HCT116 (cell line): ENCODE measurements at regions not wholly inside any gene's neighbourhood (a gene's known extent, or its start where the extent isn't known, plus 50 kb on each side); places are given as distances from the start of the nearest gene placed in this dataset.

ENCODE experiments used
- ATAC-seq: fragments of 200-7000 bp; cut with Tn5 transposase; 2 replicates; pipeline ENCODE4 v1.9.1; 2020; ENCODE audit warnings: mild to moderate bottlenecking, moderate library complexity
- BruUV-seq: library from RNA; stranded (reverse); fragments of 400-500 nt; replicated peaks from 2 replicates; lab custom pipeline; 2021; lab: Mats Ljungman, UMichigan
- CTCF ChIA-PET: fragments of 300-600 bp; sonication (Branson Sonifier 250); formaldehyde crosslinking; loops from one replicate; lab custom pipeline; 2021; ENCODE audit warnings: antibody characterized with exemption; lab: Charles Lee
- POLR2A ChIA-PET: fragments of 300-600, 350-600 bp; sonication (Branson Sonifier 250); formaldehyde crosslinking; loops from one replicate; lab custom pipeline; 2021; ENCODE audit warnings: antibody characterized with exemption; lab: Charles Lee
- RAD21 ChIA-PET, 2 experiments: fragments of 300-600 bp; sonication (Branson Sonifier 250); formaldehyde crosslinking; loops; one replicate each; lab custom pipeline; 2023; ENCODE audit warnings: low total read pairs in 2 of 2; ENCODE audit not compliant: uncharacterized antibody in 2 of 2, unreplicated experiment in 2 of 2, low non-redundant PET in 1 of 2; lab: Charles Lee
- DNase-seq: peaks from one replicate; pipeline ENCODE4 v3.0.0-alpha.2; 2010; ENCODE audit warnings: low read depth, low spot score
- H2AFZ ChIP-seq: fragments of 200-600 bp; shearing (Covaris generic), sonication (generic); 2 replicates; pipeline ENCODE4 v1.6.1; 2017; ENCODE audit warnings: low read depth, mixed run types, mixed read lengths, antibody characterized with exemption, low read length; ENCODE audit not compliant: poor library complexity, severe bottlenecking
- H3K27ac ChIP-seq: 2 replicates; pipeline ENCODE4 v1.5.1; 2012; ENCODE audit warnings: low read depth, low read length
- H3K27me3 ChIP-seq: fragments of 200-600 bp; sonication (generic); 2 replicates; pipeline ENCODE4 v1.6.1; 2016; ENCODE audit warnings: mixed run types, low read length, mixed read lengths; ENCODE audit not compliant: insufficient read depth
- H3K36me3 ChIP-seq, 2 experiments: fragments of 200-500 bp in 1 of 2; fragments of 200-600 bp in 1 of 2; sonication (Bioruptor generic) in 1 of 2; sonication (generic) in 1 of 2; 2 replicates each; pipeline versions ENCODE4 v1.5.1 to v1.6.1; 2014 to 2016; ENCODE audit warnings: low read length in 2 of 2, inconsistent platforms in 1 of 2, mixed read lengths in 1 of 2, mixed run types in 1 of 2; ENCODE audit not compliant: insufficient read depth in 2 of 2, control insufficient read depth in 1 of 2
- H3K4me1 ChIP-seq, 2 experiments: fragments of 200-600 bp in 1 of 2; sonication (generic) in 1 of 2; 2 replicates each; pipeline versions ENCODE4 v1.5.1 to v1.6.1; 2012 to 2017; ENCODE audit warnings: low read length in 2 of 2, inconsistent platforms in 1 of 2, mild to moderate bottlenecking in 1 of 2, mixed read lengths in 1 of 2, mixed run types in 1 of 2, moderate library complexity in 1 of 2; ENCODE audit not compliant: insufficient read depth in 2 of 2, control insufficient read depth in 1 of 2
- H3K4me2 ChIP-seq: fragments of 200-600 bp; sonication (generic); 2 replicates; pipeline ENCODE4 v1.6.1; 2017; ENCODE audit warnings: mixed run types, low read length, mixed read lengths
- H3K4me3 ChIP-seq, 2 experiments: fragments of 200-600 bp in 1 of 2; sonication (generic) in 1 of 2; replicated peaks in 1 of 2; 2 replicates each; pipeline ENCODE4 v1.5.1; 2011 to 2016; ENCODE audit warnings: low read length in 2 of 2, control low read depth in 1 of 2, low read depth in 1 of 2, mild to moderate bottlenecking in 1 of 2, mixed read lengths in 1 of 2, mixed run types in 1 of 2
- H3K79me2 ChIP-seq: fragments of 200-600 bp; sonication (generic); 2 replicates; pipeline ENCODE4 v1.6.1; 2017; ENCODE audit warnings: mild to moderate bottlenecking, mixed run types, low read length, moderate library complexity, mixed read lengths; ENCODE audit not compliant: insufficient read depth
- H3K9ac ChIP-seq: fragments of 200-600 bp; sonication (generic); 2 replicates; pipeline ENCODE4 v1.6.1; 2016; ENCODE audit warnings: low read length, mixed read lengths
- H3K9me2 ChIP-seq: fragments of 200-600 bp; sonication (generic), shearing (Covaris generic); 2 replicates; pipeline ENCODE4 v1.6.1; 2017; ENCODE audit warnings: mixed run types, mild to moderate bottlenecking, moderate library complexity; ENCODE audit not compliant: insufficient read depth
- H3K9me3 ChIP-seq, 2 experiments: fragments of 200-500 bp in 1 of 2; fragments of 200-600 bp in 1 of 2; sonication (Bioruptor generic) in 1 of 2; sonication (generic) in 1 of 2; 2 replicates each; pipeline ENCODE4 v1.6.1; 2014 to 2017; ENCODE audit warnings: low read length in 2 of 2, mixed read lengths in 2 of 2, inconsistent platforms in 1 of 2, low read depth in 1 of 2, mild to moderate bottlenecking in 1 of 2, mixed run types in 1 of 2, moderate library complexity in 1 of 2; ENCODE audit not compliant: control insufficient read depth in 1 of 2, insufficient read depth in 1 of 2
- H4K20me1 ChIP-seq: fragments of 200-600 bp; sonication (generic), shearing (Covaris generic); 2 replicates; pipeline ENCODE4 v1.6.1; 2017; ENCODE audit warnings: mixed run types, mild to moderate bottlenecking, moderate library complexity; ENCODE audit not compliant: insufficient read depth
- ATF3 ChIP-seq: IDR thresholded peaks from 2 replicates; pipeline ENCODE4 v1.6.1; 2012
- CBX3 ChIP-seq: IDR thresholded peaks from 2 replicates; pipeline ENCODE4 v1.6.1; 2012; ENCODE audit warnings: low read depth
- ELF1 ChIP-seq: IDR thresholded peaks from 2 replicates; pipeline ENCODE4 v1.6.1; 2012; ENCODE audit warnings: low read depth, borderline replicate concordance
- EZH2phosphoT487 ChIP-seq: fragments of 200-600 bp; IDR thresholded peaks from 2 replicates; pipeline ENCODE4 v1.6.1; 2018; ENCODE audit warnings: antibody characterized with exemption, borderline replicate concordance
- FOSL1 ChIP-seq: IDR thresholded peaks from 2 replicates; pipeline ENCODE4 v1.6.1; 2012; ENCODE audit warnings: low read depth
- POLR2AphosphoS5 ChIP-seq: IDR thresholded peaks from 2 replicates; pipeline ENCODE4 v1.6.1; 2011; ENCODE audit warnings: mild to moderate bottlenecking, low read depth, low read length, moderate library complexity
- SIN3A ChIP-seq: IDR thresholded peaks from 2 replicates; pipeline ENCODE4 v1.6.1; 2012; ENCODE audit warnings: low read depth
- SRF ChIP-seq: IDR thresholded peaks from 2 replicates; pipeline ENCODE4 v1.6.1; 2012; ENCODE audit warnings: low read depth
- ZNF274 ChIP-seq: fragments of 200-500 bp; sonication (Bioruptor generic); IDR thresholded peaks from 2 replicates; pipeline ENCODE4 v1.6.1; 2014; ENCODE audit warnings: mild to moderate bottlenecking, low read depth, low read length, inconsistent platforms
- intact Hi-C: fragments of 100-400 bp; cut with micrococcal nuclease; formaldehyde crosslinking; loops from 2 replicates; pipeline ENCODE4 v1.10.0; 2022
- TF ChIP-seq, protein P1 (sequence below): IDR thresholded peaks from 2 replicates; pipeline ENCODE4 v1.6.1; 2011; ENCODE audit warnings: mild to moderate bottlenecking, low read length, moderate library complexity; ENCODE audit not compliant: insufficient replicate concordance; ENCODE audit errors: extremely low read depth
- TF ChIP-seq, protein P2 (sequence below): IDR thresholded peaks from 2 replicates; pipeline ENCODE4 v1.6.1; 2012; ENCODE audit warnings: low read depth
- TF ChIP-seq, protein P3 (sequence below), 3 experiments: fragments of 200-600 bp in 1 of 3; sonication (generic) in 1 of 3; IDR thresholded peaks in 2 of 3; conservative IDR thresholded peaks in 1 of 3; 2 replicates each; pipeline ENCODE4 v1.5.1; 2012 to 2017; ENCODE audit warnings: low read depth in 2 of 3, low read length in 2 of 3, antibody characterized with exemption in 1 of 3, borderline replicate concordance in 1 of 3, control low read depth in 1 of 3, mild to moderate bottlenecking in 1 of 3, mixed read lengths in 1 of 3, mixed run types in 1 of 3, moderate library complexity in 1 of 3; ENCODE audit not compliant: insufficient read depth in 1 of 3

DNA sequence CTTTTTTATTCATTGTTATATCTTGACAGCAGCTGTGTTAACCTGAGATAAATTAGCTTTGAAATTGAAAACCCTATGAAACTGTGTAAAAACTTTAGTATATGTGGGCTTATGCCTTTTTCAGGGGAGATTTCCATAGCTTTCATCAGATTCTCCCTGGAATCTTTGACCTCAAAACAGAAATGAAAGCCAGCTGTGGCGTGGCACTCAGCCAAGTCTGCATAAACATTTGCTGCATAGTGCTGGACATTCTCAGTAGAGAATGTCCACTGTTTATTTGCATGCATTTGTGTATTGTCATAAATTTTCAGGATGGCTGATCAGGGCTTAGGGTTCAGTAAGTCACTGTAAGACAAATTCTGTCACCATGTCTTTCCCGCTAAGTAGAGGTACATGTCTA, 115.3 kb upstream of the NAP1L1 start:
- Histone ChIP-seq H3K4me1 (no peaks in the 10 kb centered on the region), H3K36me3 (no peaks in the 10 kb centered on the region), H3K27ac (no peak overlapping the region), H2AFZ (no peak overlapping the region), H3K4me3 (no peak overlapping the region), H3K27me3 (no peaks in the 10 kb centered on the region), H4K20me1 (no peaks in the 10 kb centered on the region), H3K79me2 (no peaks in the 10 kb centered on the region), H3K9me3 (no peaks in the 10 kb centered on the region; a peak in 1 of 4 replicates), H3K4me2 (no peak overlapping the region), H3K9me2 (no peaks in the 10 kb centered on the region), H3K9ac (no peak overlapping the region)
- no TSS peak for BruUV-seq
- RAD21 ChIA-PET: no interaction called here
- DNase-seq (no peak), ATAC-seq (no peak)
- CTCF ChIA-PET: no interaction called here
- TF ChIP-seq CBX3 (no peak), ZNF274 (no peak), SIN3A (no peak), ATF3 (no peak), EZH2phosphoT487 (no peak), POLR2AphosphoS5 (no peak), ELF1 (no peak), SRF (no peak), FOSL1 (no peak)
- TF ChIP-seq, protein P1, sequence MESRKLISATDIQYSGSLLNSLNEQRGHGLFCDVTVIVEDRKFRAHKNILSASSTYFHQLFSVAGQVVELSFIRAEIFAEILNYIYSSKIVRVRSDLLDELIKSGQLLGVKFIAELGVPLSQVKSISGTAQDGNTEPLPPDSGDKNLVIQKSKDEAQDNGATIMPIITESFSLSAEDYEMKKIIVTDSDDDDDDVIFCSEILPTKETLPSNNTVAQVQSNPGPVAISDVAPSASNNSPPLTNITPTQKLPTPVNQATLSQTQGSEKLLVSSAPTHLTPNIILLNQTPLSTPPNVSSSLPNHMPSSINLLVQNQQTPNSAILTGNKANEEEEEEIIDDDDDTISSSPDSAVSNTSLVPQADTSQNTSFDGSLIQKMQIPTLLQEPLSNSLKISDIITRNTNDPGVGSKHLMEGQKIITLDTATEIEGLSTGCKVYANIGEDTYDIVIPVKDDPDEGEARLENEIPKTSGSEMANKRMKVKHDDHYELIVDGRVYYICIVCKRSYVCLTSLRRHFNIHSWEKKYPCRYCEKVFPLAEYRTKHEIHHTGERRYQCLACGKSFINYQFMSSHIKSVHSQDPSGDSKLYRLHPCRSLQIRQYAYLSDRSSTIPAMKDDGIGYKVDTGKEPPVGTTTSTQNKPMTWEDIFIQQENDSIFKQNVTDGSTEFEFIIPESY: no peak
- TF ChIP-seq, protein P2, sequence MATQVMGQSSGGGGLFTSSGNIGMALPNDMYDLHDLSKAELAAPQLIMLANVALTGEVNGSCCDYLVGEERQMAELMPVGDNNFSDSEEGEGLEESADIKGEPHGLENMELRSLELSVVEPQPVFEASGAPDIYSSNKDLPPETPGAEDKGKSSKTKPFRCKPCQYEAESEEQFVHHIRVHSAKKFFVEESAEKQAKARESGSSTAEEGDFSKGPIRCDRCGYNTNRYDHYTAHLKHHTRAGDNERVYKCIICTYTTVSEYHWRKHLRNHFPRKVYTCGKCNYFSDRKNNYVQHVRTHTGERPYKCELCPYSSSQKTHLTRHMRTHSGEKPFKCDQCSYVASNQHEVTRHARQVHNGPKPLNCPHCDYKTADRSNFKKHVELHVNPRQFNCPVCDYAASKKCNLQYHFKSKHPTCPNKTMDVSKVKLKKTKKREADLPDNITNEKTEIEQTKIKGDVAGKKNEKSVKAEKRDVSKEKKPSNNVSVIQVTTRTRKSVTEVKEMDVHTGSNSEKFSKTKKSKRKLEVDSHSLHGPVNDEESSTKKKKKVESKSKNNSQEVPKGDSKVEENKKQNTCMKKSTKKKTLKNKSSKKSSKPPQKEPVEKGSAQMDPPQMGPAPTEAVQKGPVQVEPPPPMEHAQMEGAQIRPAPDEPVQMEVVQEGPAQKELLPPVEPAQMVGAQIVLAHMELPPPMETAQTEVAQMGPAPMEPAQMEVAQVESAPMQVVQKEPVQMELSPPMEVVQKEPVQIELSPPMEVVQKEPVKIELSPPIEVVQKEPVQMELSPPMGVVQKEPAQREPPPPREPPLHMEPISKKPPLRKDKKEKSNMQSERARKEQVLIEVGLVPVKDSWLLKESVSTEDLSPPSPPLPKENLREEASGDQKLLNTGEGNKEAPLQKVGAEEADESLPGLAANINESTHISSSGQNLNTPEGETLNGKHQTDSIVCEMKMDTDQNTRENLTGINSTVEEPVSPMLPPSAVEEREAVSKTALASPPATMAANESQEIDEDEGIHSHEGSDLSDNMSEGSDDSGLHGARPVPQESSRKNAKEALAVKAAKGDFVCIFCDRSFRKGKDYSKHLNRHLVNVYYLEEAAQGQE: no peak
- TF ChIP-seq, protein P3, sequence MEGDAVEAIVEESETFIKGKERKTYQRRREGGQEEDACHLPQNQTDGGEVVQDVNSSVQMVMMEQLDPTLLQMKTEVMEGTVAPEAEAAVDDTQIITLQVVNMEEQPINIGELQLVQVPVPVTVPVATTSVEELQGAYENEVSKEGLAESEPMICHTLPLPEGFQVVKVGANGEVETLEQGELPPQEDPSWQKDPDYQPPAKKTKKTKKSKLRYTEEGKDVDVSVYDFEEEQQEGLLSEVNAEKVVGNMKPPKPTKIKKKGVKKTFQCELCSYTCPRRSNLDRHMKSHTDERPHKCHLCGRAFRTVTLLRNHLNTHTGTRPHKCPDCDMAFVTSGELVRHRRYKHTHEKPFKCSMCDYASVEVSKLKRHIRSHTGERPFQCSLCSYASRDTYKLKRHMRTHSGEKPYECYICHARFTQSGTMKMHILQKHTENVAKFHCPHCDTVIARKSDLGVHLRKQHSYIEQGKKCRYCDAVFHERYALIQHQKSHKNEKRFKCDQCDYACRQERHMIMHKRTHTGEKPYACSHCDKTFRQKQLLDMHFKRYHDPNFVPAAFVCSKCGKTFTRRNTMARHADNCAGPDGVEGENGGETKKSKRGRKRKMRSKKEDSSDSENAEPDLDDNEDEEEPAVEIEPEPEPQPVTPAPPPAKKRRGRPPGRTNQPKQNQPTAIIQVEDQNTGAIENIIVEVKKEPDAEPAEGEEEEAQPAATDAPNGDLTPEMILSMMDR (IDR thresholded peaks at IDR 0.05 in 2 of 3, conservative IDR thresholded peaks at IDR 0.05 in 1 of 3; ENCODE audit: borderline replicate concordance in 1 of 3, insufficient read depth in 1 of 3, low read depth in 2 of 3, low read length in 2 of 3): no peak
- intact Hi-C loops: no loop called here
- POLR2A ChIA-PET: no interaction called here
